ENCODE measurements at regions not wholly inside any gene's neighbourhood (a gene's known extent, or its start where the extent isn't known, plus 50 kb on each side); places are given as distances from the start of the nearest gene placed in this dataset.

- Histone ChIP-seq H3K9me3 (ENCODE audit: insufficient read depth, low read length) (no peaks in the 10 kb centered on the region), H3K79me2 (ENCODE audit: insufficient read depth, low read length) (no peaks in the 10 kb centered on the region), H2AFZ (ENCODE audit: low read depth, low read length, severe bottlenecking) (no peak overlapping the region), H3K27ac (ENCODE audit: low read depth, low read length) (no peak overlapping the region), H3K9ac (ENCODE audit: low read length) (no peak overlapping the region), H3K27me3 (ENCODE audit: low read length) (no peaks in the 10 kb centered on the region), H3F3A (ENCODE audit: insufficient read depth) (no peaks in the 10 kb centered on the region), H4K20me1 (ENCODE audit: low read depth, low read length) (no peaks in the 10 kb centered on the region), H3K36me3 (ENCODE audit: low read length) (no peaks in the 10 kb centered on the region), H3K4me3 (ENCODE audit: insufficient read depth, low read length, poor library complexity, severe bottlenecking) (no peak overlapping the region), H3K9me2 (replicated peaks; ENCODE audit: insufficient read depth, low read length) (no peaks in the 10 kb centered on the region), H3K4me2 (ENCODE audit: low read depth, low read length, poor library complexity, severe bottlenecking) (no peak overlapping the region)
- no peak for TF ChIP-seq CTCF (IDR thresholded peaks at IDR 0.05; ENCODE audit: insufficient read depth, low read length, poor library complexity, severe bottlenecking)
- TF ChIP-seq EZH2phosphoT487 (conservative IDR thresholded peaks at IDR 0.05; ENCODE audit: low read length), result no peak
Observed at GRCh38 chr2:236346366-236346765, 82.2 kb upstream of the ASB18 start.

GRCh38 chr2:236348279-236348678, 84.1 kb upstream of the ASB18 start:
- TF ChIP-seq CTCF (IDR thresholded peaks at IDR 0.05; ENCODE audit: insufficient read depth, low read length, poor library complexity, severe bottlenecking), result no peak
- no peak for TF ChIP-seq EZH2phosphoT487 (conservative IDR thresholded peaks at IDR 0.05; ENCODE audit: low read length)
- no peaks in the 10 kb centered on the region for H3F3A ChIP-seq (ENCODE audit: insufficient read depth)

GRCh38 chr2:236348976-236349375, 84.8 kb upstream of the ASB18 start:
- H3K9ac ChIP-seq (ENCODE audit: low read length), result no peak overlapping the region
- no peak overlapping the region for H3K4me2 ChIP-seq (ENCODE audit: low read depth, low read length, poor library complexity, severe bottlenecking)

More at GRCh38 chr2:236348279-236348678, 84.1 kb upstream of the ASB18 start:
- H3K4me2 ChIP-seq (ENCODE audit: low read depth, low read length, poor library complexity, severe bottlenecking), result no peak overlapping the region
- no peak overlapping the region for H3K9ac ChIP-seq (ENCODE audit: low read length)
- H3K79me2 ChIP-seq (ENCODE audit: insufficient read depth, low read length), result no peaks in the 10 kb centered on the region
- H3K36me3 ChIP-seq (ENCODE audit: low read length), result no peaks in the 10 kb centered on the region
- no peak overlapping the region for H3K27ac ChIP-seq (ENCODE audit: low read depth, low read length)
- no peaks in the 10 kb centered on the region for H3K27me3 ChIP-seq (ENCODE audit: low read length)
- H3K4me3 ChIP-seq (ENCODE audit: insufficient read depth, low read length, poor library complexity, severe bottlenecking), result no peak overlapping the region
- H4K20me1 ChIP-seq (ENCODE audit: low read depth, low read length), result no peaks in the 10 kb centered on the region
- no peaks in the 10 kb centered on the region for H3K9me2 ChIP-seq (replicated peaks; ENCODE audit: insufficient read depth, low read length)
- no peak overlapping the region for H2AFZ ChIP-seq (ENCODE audit: low read depth, low read length, severe bottlenecking)
- H3K9me3 ChIP-seq (ENCODE audit: insufficient read depth, low read length), result no peaks in the 10 kb centered on the region

More at GRCh38 chr2:236348976-236349375, 84.8 kb upstream of the ASB18 start:
- Histone ChIP-seq H3K27me3 (ENCODE audit: low read length) (no peaks in the 10 kb centered on the region), H3K27ac (ENCODE audit: low read depth, low read length) (no peak overlapping the region), H3K4me3 (ENCODE audit: insufficient read depth, low read length, poor library complexity, severe bottlenecking) (no peak overlapping the region), H3K79me2 (ENCODE audit: insufficient read depth, low read length) (no peaks in the 10 kb centered on the region), H2AFZ (ENCODE audit: low read depth, low read length, severe bottlenecking) (no peak overlapping the region), H3K9me2 (replicated peaks; ENCODE audit: insufficient read depth, low read length) (no peaks in the 10 kb centered on the region), H4K20me1 (ENCODE audit: low read depth, low read length) (no peaks in the 10 kb centered on the region), H3F3A (ENCODE audit: insufficient read depth) (no peaks in the 10 kb centered on the region), H3K9me3 (ENCODE audit: insufficient read depth, low read length) (no peaks in the 10 kb centered on the region), H3K36me3 (ENCODE audit: low read length) (no peaks in the 10 kb centered on the region)
- TF ChIP-seq CTCF (IDR thresholded peaks at IDR 0.05; ENCODE audit: insufficient read depth, low read length, poor library complexity, severe bottlenecking) (no peak), EZH2phosphoT487 (conservative IDR thresholded peaks at IDR 0.05; ENCODE audit: low read length) (no peak)
